GM13976 (cell line): ENCODE measurements at regions not wholly inside any gene's neighbourhood (a gene's known extent, or its start where the extent isn't known, plus 50 kb on each side); places are given as distances from the start of the nearest gene placed in this dataset.
A peak's percentile ranks its signal among the peaks of the same experiment; 100 is the strongest.

Source experiments
- DNase-seq: peaks from one replicate; pipeline ENCODE4 v3.0.0; 2012; ENCODE audit warnings: low spot score
- CTCF ChIP-seq: IDR thresholded peaks from 2 replicates; pipeline ENCODE4 v1.5.1; 2012; ENCODE audit warnings: borderline replicate concordance, mild to moderate bottlenecking; ENCODE audit not compliant: insufficient read depth; ENCODE audit errors: extremely low read depth, missing control alignments, control extremely low read depth
- in situ Hi-C: fragments of 300-500 bp; cut with MboI; formaldehyde crosslinking; loops from one replicate; pipeline ENCODE4 v1.12.0; 2022; ENCODE audit warnings: low sequenced_read_pairs, mixed read lengths, inconsistent platforms; ENCODE audit not compliant: unreplicated experiment

- no peak for DNase-seq
- no peak for TF ChIP-seq CTCF
- in situ Hi-C loops: no loop called here
Measured at GRCh38 chr21:14768042-14768441, 221.9 kb upstream of the SAMSN1 start.

- no peak for TF ChIP-seq CTCF
- peak; percentile 11 for DNase-seq
- in situ Hi-C loops: no loop called here
Measured at GRCh38 chr21:14767192-14767852, 221.2 kb upstream of the SAMSN1 start.

- DNase-seq: no peak
- in situ Hi-C loops: no loop called here
- no peak for TF ChIP-seq CTCF
Measured at GRCh38 chr21:14766241-14766640, 220.1 kb upstream of the SAMSN1 start.

- in situ Hi-C loops: no loop called here
- TF ChIP-seq CTCF: no peak
- no peak for DNase-seq
Measured at GRCh38 chr21:14763695-14764064, 217.6 kb upstream of the SAMSN1 start.

GRCh38 chr21:14762734-14763694 lies 216.9 kb upstream of the SAMSN1 start:
- in situ Hi-C loops: no loop called here
- peak; percentile 52 for DNase-seq
- no peak for TF ChIP-seq CTCF

- DNase-seq: no peak
- in situ Hi-C loops: no loop called here
Measured at GRCh38 chr21:14762327-14762726, 216.2 kb upstream of the SAMSN1 start.

More at GRCh38 chr21:14762327-14762726, 216.2 kb upstream of the SAMSN1 start:
- no peak for TF ChIP-seq CTCF
